HCT116 (cell line): ENCODE measurements at regions not wholly inside any gene's neighbourhood (a gene's known extent, or its start where the extent isn't known, plus 50 kb on each side); places are given as distances from the start of the nearest gene placed in this dataset.

Source experiments
- ATAC-seq: fragments of 200-7000 bp; cut with Tn5 transposase; 2 replicates; pipeline ENCODE4 v1.9.1; 2020; ENCODE audit warnings: mild to moderate bottlenecking, moderate library complexity
- BruUV-seq: library from RNA; stranded (reverse); fragments of 400-500 nt; replicated peaks from 2 replicates; lab custom pipeline; 2021; lab: Mats Ljungman, UMichigan
- CTCF ChIA-PET: fragments of 300-600 bp; sonication (Branson Sonifier 250); formaldehyde crosslinking; loops from one replicate; lab custom pipeline; 2021; ENCODE audit warnings: antibody characterized with exemption; lab: Charles Lee
- POLR2A ChIA-PET: fragments of 300-600, 350-600 bp; sonication (Branson Sonifier 250); formaldehyde crosslinking; loops from one replicate; lab custom pipeline; 2021; ENCODE audit warnings: antibody characterized with exemption; lab: Charles Lee
- RAD21 ChIA-PET, 2 experiments: fragments of 300-600 bp; sonication (Branson Sonifier 250); formaldehyde crosslinking; loops; one replicate each; lab custom pipeline; 2023; ENCODE audit warnings: low total read pairs in 2 of 2; ENCODE audit not compliant: uncharacterized antibody in 2 of 2, unreplicated experiment in 2 of 2, low non-redundant PET in 1 of 2; lab: Charles Lee
- DNase-seq: peaks from one replicate; pipeline ENCODE4 v3.0.0-alpha.2; 2010; ENCODE audit warnings: low read depth, low spot score
- H2AFZ ChIP-seq: fragments of 200-600 bp; shearing (Covaris generic), sonication (generic); 2 replicates; pipeline ENCODE4 v1.6.1; 2017; ENCODE audit warnings: low read depth, mixed run types, mixed read lengths, antibody characterized with exemption, low read length; ENCODE audit not compliant: poor library complexity, severe bottlenecking
- H3K27ac ChIP-seq: 2 replicates; pipeline ENCODE4 v1.5.1; 2012; ENCODE audit warnings: low read depth, low read length
- H3K27me3 ChIP-seq: fragments of 200-600 bp; sonication (generic); 2 replicates; pipeline ENCODE4 v1.6.1; 2016; ENCODE audit warnings: mixed run types, low read length, mixed read lengths; ENCODE audit not compliant: insufficient read depth
- H3K36me3 ChIP-seq, 2 experiments: fragments of 200-500 bp in 1 of 2; fragments of 200-600 bp in 1 of 2; sonication (Bioruptor generic) in 1 of 2; sonication (generic) in 1 of 2; 2 replicates each; pipeline versions ENCODE4 v1.5.1 to v1.6.1; 2014 to 2016; ENCODE audit warnings: low read length in 2 of 2, inconsistent platforms in 1 of 2, mixed read lengths in 1 of 2, mixed run types in 1 of 2; ENCODE audit not compliant: insufficient read depth in 2 of 2, control insufficient read depth in 1 of 2
- H3K4me1 ChIP-seq, 2 experiments: fragments of 200-600 bp in 1 of 2; sonication (generic) in 1 of 2; 2 replicates each; pipeline versions ENCODE4 v1.5.1 to v1.6.1; 2012 to 2017; ENCODE audit warnings: low read length in 2 of 2, inconsistent platforms in 1 of 2, mild to moderate bottlenecking in 1 of 2, mixed read lengths in 1 of 2, mixed run types in 1 of 2, moderate library complexity in 1 of 2; ENCODE audit not compliant: insufficient read depth in 2 of 2, control insufficient read depth in 1 of 2
- H3K4me2 ChIP-seq: fragments of 200-600 bp; sonication (generic); 2 replicates; pipeline ENCODE4 v1.6.1; 2017; ENCODE audit warnings: mixed run types, low read length, mixed read lengths
- H3K4me3 ChIP-seq, 2 experiments: fragments of 200-600 bp in 1 of 2; sonication (generic) in 1 of 2; replicated peaks in 1 of 2; 2 replicates each; pipeline ENCODE4 v1.5.1; 2011 to 2016; ENCODE audit warnings: low read length in 2 of 2, control low read depth in 1 of 2, low read depth in 1 of 2, mild to moderate bottlenecking in 1 of 2, mixed read lengths in 1 of 2, mixed run types in 1 of 2
- H3K79me2 ChIP-seq: fragments of 200-600 bp; sonication (generic); 2 replicates; pipeline ENCODE4 v1.6.1; 2017; ENCODE audit warnings: mild to moderate bottlenecking, mixed run types, low read length, moderate library complexity, mixed read lengths; ENCODE audit not compliant: insufficient read depth
- H3K9ac ChIP-seq: fragments of 200-600 bp; sonication (generic); 2 replicates; pipeline ENCODE4 v1.6.1; 2016; ENCODE audit warnings: low read length, mixed read lengths
- H3K9me2 ChIP-seq: fragments of 200-600 bp; sonication (generic), shearing (Covaris generic); 2 replicates; pipeline ENCODE4 v1.6.1; 2017; ENCODE audit warnings: mixed run types, mild to moderate bottlenecking, moderate library complexity; ENCODE audit not compliant: insufficient read depth
- H3K9me3 ChIP-seq, 2 experiments: fragments of 200-500 bp in 1 of 2; fragments of 200-600 bp in 1 of 2; sonication (Bioruptor generic) in 1 of 2; sonication (generic) in 1 of 2; 2 replicates each; pipeline ENCODE4 v1.6.1; 2014 to 2017; ENCODE audit warnings: low read length in 2 of 2, mixed read lengths in 2 of 2, inconsistent platforms in 1 of 2, low read depth in 1 of 2, mild to moderate bottlenecking in 1 of 2, mixed run types in 1 of 2, moderate library complexity in 1 of 2; ENCODE audit not compliant: control insufficient read depth in 1 of 2, insufficient read depth in 1 of 2
- H4K20me1 ChIP-seq: fragments of 200-600 bp; sonication (generic), shearing (Covaris generic); 2 replicates; pipeline ENCODE4 v1.6.1; 2017; ENCODE audit warnings: mixed run types, mild to moderate bottlenecking, moderate library complexity; ENCODE audit not compliant: insufficient read depth
- CEBPB ChIP-seq: IDR thresholded peaks from 2 replicates; pipeline ENCODE4 v1.6.1; 2012; ENCODE audit warnings: low read depth
- ELF1 ChIP-seq: IDR thresholded peaks from 2 replicates; pipeline ENCODE4 v1.6.1; 2012; ENCODE audit warnings: low read depth, borderline replicate concordance
- FOSL1 ChIP-seq: IDR thresholded peaks from 2 replicates; pipeline ENCODE4 v1.6.1; 2012; ENCODE audit warnings: low read depth
- POLR2A ChIP-seq: IDR thresholded peaks from 2 replicates; pipeline ENCODE4 v1.7.0; 2011; ENCODE audit warnings: borderline replicate concordance; ENCODE audit not compliant: insufficient read depth, insufficient read length; ENCODE audit errors: extremely low read depth
- POLR2AphosphoS5 ChIP-seq: IDR thresholded peaks from 2 replicates; pipeline ENCODE4 v1.6.1; 2011; ENCODE audit warnings: mild to moderate bottlenecking, low read depth, low read length, moderate library complexity
- SP1 ChIP-seq: IDR thresholded peaks from 2 replicates; pipeline ENCODE4 v1.6.1; 2012; ENCODE audit warnings: low read depth
- TCF7L2 ChIP-seq: IDR thresholded peaks from 2 replicates; pipeline ENCODE4 v1.7.0; 2011; ENCODE audit warnings: borderline replicate concordance, inconsistent platforms; ENCODE audit not compliant: insufficient read depth, insufficient read length; ENCODE audit errors: extremely low read depth
- YY1 ChIP-seq: IDR thresholded peaks from 2 replicates; pipeline ENCODE4 v1.6.1; 2011; ENCODE audit warnings: low read length, low read depth, moderate library complexity, mild to moderate bottlenecking; ENCODE audit not compliant: insufficient replicate concordance; ENCODE audit errors: extremely low read depth
- intact Hi-C: fragments of 100-400 bp; cut with micrococcal nuclease; formaldehyde crosslinking; loops from 2 replicates; pipeline ENCODE4 v1.10.0; 2022
- TF ChIP-seq, protein P1 (sequence below), 3 experiments: fragments of 200-600 bp in 1 of 3; sonication (generic) in 1 of 3; IDR thresholded peaks in 2 of 3; conservative IDR thresholded peaks in 1 of 3; 2 replicates each; pipeline ENCODE4 v1.5.1; 2012 to 2017; ENCODE audit warnings: low read depth in 2 of 3, low read length in 2 of 3, antibody characterized with exemption in 1 of 3, borderline replicate concordance in 1 of 3, control low read depth in 1 of 3, mild to moderate bottlenecking in 1 of 3, mixed read lengths in 1 of 3, mixed run types in 1 of 3, moderate library complexity in 1 of 3; ENCODE audit not compliant: insufficient read depth in 1 of 3

DNA sequence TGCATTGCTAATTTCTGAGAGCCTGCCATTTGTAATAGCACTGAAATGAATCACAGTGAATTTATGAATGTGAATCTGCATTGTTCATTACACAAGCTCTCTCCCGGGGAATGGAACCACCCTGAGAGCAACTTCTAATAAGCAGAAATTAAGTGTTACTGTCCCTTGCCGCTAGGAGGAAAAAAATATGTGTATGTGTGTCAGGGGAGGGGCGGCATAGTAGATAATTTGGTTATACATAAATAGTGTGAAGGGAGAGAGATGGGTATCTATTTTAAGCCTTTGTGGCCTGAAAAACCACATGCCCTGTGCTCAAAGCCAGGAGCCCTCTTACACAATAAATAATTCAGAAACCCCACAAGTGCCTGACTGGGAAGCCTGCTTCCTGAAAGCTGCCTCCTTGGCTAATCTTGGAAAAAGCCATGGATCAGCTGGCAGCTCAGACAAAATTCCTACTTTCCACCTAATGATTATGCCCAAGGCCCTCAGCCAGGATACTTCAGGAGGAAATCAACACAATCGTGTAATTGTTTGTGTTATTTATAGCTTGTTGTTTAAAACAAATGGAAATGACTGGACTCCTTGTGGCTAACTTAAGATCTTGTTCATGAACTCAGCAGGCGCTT is 366.2 kb upstream of the KITLG start:
- ATAC-seq (peak; percentile 73), DNase-seq (peak; percentile 64)
- no peaks in the 10 kb centered on the region for H4K20me1 ChIP-seq
- TF ChIP-seq SP1 (peak; percentile 65), FOSL1 (0 out of 2 replicates have a peak, but pooled peaks have one; percentile 15), TCF7L2 (peak; percentile 68), POLR2AphosphoS5 (peak; percentile 59), YY1 (peak; percentile 24), POLR2A (no peak), CEBPB (peak; percentile 84), ELF1 (no peak)
- TF ChIP-seq, protein P1, sequence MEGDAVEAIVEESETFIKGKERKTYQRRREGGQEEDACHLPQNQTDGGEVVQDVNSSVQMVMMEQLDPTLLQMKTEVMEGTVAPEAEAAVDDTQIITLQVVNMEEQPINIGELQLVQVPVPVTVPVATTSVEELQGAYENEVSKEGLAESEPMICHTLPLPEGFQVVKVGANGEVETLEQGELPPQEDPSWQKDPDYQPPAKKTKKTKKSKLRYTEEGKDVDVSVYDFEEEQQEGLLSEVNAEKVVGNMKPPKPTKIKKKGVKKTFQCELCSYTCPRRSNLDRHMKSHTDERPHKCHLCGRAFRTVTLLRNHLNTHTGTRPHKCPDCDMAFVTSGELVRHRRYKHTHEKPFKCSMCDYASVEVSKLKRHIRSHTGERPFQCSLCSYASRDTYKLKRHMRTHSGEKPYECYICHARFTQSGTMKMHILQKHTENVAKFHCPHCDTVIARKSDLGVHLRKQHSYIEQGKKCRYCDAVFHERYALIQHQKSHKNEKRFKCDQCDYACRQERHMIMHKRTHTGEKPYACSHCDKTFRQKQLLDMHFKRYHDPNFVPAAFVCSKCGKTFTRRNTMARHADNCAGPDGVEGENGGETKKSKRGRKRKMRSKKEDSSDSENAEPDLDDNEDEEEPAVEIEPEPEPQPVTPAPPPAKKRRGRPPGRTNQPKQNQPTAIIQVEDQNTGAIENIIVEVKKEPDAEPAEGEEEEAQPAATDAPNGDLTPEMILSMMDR (IDR thresholded peaks at IDR 0.05 in 2 of 3, conservative IDR thresholded peaks at IDR 0.05 in 1 of 3; ENCODE audit: borderline replicate concordance in 1 of 3, insufficient read depth in 1 of 3, low read depth in 2 of 3, low read length in 2 of 3): peak in 2 of 3 experiments; percentile 42 to 50; a peak in 4 of 6 replicates
- TF ChIP-seq, all 23 proteins: peak for 7
- no peak overlapping the region for H3K4me3 ChIP-seq
- BruUV-seq: no TSS peak
- intact Hi-C loops: no loop called here
- H3K9me3 ChIP-seq: peaks cover 0 to under 1% of the 10 kb centered on the region in 2 experiments; a peak in 1 of 4 replicates
- H3K27me3 ChIP-seq: no peaks in the 10 kb centered on the region
- H3K79me2 ChIP-seq: peaks cover 26% of the 10 kb centered on the region
- H3K9ac ChIP-seq: peak overlapping the region; percentile 54
- peak overlapping the region; percentile 46 for H3K4me2 ChIP-seq
- RAD21 ChIA-PET: interaction anchor here in 1 of 2 experiments (1.3 kb wide), 1 partner anchor 12 kb away, joined by 3 read pairs; no protein-coding TSS in a partner anchor
- peak overlapping the region; percentile 22 for H2AFZ ChIP-seq
- H3K36me3 ChIP-seq: peaks cover 0 to under 1% of the 10 kb centered on the region in 2 experiments; a peak in 2 of 4 replicates
- no peaks in the 10 kb centered on the region for H3K9me2 ChIP-seq
- H3K4me1 ChIP-seq: peaks cover 84 to 88% of the 10 kb centered on the region in 2 experiments
- CTCF ChIA-PET: interaction anchor here (1.1 to 3.6 kb wide), 7 partner anchors 8 to 369 kb away, joined by 3 to 36 read pairs (median 7); no protein-coding TSS in a partner anchor
- POLR2A ChIA-PET: interaction anchor here (1.0 to 5.7 kb wide), 12 partner anchors 13 to 405 kb away, joined by 3 to 86 read pairs (median 5); partner anchors contain the start of genes DUSP6 and KITLG
- peak overlapping the region; percentile 87 for H3K27ac ChIP-seq
